Posterior vena cava (tissue), 2 donors: ENCODE measurements at regions not wholly inside any gene's neighbourhood (a gene's known extent, or its start where the extent isn't known, plus 50 kb on each side); places are given as distances from the start of the nearest gene placed in this dataset.

Experiments used
- DNase-seq: peaks from one replicate; pipeline ENCODE4 v3.0.0-alpha.2; 2020; ENCODE audit warnings: low spot score
- intact Hi-C, 2 donors: fragments of 100-400 bp; cut with DNase I; formaldehyde crosslinking; loops; one replicate each; pipeline versions ENCODE4 v1.14.1 to v1.14.2; 2022 to 2023
- donor health status: DM: yes; HTN: yes; CAD: no.
- donor health status: DM: yes; HTN: yes; CAD: no.

DNA sequence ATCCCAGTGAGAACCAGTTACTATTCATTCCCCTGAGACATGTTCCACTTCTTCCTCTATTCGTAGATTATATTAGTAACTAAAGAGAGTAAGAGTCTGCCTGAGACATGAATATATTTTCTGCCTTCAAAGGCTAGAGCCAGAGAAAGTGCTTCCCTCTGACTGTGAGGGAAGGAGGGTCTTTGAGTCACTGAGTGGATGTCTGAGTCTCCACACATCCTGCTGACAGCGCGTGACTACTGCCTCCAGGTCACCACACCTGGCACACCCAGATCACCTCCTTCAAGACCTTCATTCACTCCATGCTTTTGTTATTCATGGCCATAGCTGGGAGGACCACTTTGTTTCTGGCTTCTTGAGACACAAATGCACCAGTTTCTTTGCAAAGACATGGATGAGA lies 135.6 kb downstream of the SOX2 start:
- intact Hi-C loops, result no loop called here
- no peak for DNase-seq

DNA sequence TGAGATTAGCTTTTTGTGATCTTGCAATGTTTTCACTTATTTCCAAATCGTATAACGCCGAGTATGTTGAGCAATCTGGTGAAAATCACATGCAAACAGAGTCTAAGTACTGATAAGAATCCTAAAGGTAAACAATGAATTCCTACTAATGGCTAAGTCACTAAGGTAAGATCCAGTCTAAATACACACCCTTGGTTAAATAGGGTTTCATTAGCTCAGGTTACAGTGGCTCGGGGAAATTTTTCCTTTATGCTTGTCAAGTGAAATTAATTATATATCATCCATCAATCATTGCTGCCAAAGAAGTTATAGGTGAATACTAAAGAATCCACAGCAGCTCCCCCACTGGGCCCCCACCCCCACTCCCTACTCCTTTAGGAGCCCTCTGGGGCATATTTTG lies 139.3 kb downstream of the SOX2 start:
- intact Hi-C loops, result no loop called here
- no peak for DNase-seq

DNA sequence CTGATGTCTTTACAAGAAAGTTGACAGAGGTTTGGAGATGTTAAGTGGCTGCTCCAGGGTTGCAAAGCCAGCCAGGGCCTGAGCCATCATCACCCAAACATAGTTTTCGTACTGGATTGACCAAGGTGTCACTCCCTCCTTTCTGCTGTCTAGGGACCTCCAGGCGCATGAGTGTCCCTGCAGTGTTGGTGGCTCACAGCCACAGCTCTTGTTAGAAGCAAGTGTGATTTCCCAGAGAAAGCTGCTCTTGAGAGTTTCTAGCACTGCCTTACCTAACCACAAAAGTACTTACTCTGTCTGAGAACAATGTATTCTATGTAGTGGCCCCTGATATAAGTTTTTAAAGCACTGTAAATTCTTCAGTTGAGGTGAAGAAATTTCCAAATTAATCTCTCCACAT lies 144.1 kb downstream of the SOX2 start:
- DNase-seq, result no peak
- intact Hi-C loops, result no loop called here

DNA sequence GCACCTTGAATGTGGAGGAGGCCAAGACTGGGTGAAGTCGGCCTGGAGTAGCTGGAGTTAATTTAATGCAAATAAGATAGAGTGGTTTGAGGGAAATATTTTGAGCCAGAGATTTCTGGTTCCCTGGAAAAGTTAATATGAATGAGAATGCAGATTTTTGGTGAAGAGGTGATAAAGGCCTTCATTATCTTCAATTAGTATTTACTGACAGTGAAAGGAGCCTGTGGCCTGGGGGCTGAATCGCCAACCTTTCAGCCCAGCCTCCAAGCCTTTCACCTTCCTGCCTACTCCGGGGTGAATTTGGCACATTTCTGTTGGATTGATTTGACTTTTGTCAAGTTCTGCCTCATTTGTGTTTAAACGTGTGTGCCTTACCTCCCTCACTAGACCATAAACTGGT lies 147.8 kb downstream of the SOX2 start:
- intact Hi-C loops, result no loop called here
- no peak for DNase-seq

DNA sequence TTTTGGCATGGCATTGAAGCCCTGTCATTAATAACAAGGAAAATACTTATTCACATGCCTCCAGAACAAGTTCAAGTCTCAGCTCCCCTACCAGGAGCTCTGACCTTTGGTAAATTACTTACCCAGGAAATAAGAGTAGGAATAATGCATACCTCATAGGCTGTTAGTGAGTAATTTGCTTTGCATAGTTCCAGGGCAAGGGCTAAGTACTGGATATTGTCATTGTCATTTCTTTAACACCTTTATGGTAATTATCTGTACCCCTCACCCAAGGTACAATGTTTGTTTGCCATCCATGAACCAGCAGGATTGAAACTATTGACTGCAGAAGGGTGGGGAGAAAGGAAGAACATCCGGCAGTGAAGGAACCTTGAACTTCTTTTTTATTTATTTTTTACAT lies 148.5 kb downstream of the SOX2 start:
- intact Hi-C loops, result no loop called here
- DNase-seq, result no peak

DNA sequence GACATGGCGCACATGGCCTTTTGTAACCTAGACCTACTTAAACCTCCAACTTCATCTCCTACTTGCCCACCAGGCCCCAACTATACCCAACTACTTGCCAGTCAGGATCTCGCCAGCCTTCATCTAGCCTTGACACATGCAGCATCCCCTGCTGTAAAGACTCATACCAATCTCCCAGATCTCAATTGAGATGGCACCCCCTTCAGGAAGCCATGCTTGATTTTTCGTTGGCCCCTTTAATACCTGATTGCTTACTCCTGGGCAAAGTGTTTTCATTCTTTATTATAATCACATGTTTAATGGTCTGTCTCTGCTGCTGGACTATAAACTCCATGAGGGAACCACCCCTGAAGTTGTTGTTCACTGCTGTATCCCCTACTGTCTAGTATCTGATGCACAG lies 150.8 kb downstream of the SOX2 start:
- DNase-seq, result no peak
- intact Hi-C loops, result no loop called here

DNA sequence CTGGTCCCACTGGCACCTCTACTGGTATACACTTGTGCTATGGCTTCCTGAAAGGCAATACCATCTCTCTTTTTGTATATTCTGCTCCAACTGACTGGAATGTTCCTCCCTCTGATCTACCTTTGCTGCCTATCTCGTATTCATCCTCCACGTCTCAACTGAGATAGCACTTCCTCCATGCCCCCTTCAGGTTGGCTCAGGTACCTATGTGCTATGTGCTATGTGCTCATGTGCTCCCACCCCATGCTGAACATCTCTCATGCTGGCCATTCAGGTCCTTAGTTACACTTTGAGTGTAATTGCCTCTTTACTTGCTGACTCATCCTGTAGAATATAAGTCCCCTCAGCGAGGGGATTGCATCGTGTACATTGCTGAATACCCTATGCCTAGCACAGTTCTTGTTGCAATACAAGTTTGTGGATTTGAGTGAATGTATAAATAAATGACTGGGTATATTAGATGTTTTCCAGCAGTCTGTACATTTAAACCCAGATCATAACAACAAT lies 156.9 kb downstream of the SOX2 start:
- intact Hi-C loops, result no loop called here

DNA sequence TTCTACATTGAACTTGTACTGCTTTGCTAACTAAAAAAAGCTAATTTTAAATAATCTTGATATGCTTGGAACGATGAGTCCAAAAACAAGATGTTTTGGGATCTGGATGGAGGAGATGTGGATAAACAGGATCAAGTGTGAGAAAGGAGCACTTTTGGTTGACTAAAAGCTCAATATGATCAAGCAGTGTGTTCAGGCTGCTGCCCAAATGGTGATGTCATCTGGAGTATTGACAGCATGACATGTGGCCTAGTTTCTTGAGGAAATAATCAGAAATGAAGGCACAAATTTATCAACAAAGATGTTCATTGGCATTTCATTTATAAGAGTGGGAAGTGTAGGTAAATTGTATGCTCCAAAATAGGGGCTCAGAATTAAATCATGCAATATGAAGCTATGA lies 161.2 kb downstream of the SOX2 start:
- intact Hi-C loops, result no loop called here
- no peak for DNase-seq

More for the DNA sequence above, 156.9 kb downstream of the SOX2 start:
- no peak for DNase-seq

DNA sequence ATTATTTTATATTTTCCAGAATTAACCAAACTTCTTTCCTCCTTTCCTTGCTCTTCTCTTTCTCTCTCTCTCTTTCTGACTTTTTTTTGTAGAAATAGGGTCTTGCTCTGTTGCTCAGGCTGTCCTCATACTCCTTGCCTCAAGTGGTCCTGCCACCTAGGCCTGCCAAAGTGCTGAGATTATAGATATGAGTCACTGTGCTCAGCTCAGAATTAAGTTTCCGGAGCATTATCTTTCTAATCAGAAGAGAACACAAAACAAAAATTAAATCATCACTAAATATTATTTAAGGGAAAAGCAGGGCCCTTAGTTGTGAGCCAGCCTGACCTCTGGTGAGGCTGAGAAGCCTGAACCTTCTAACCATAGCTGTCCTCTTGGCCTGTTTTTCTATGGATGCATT lies 168.2 kb downstream of the SOX2 start:
- intact Hi-C loops, result no loop called here
- DNase-seq, result no peak

DNA sequence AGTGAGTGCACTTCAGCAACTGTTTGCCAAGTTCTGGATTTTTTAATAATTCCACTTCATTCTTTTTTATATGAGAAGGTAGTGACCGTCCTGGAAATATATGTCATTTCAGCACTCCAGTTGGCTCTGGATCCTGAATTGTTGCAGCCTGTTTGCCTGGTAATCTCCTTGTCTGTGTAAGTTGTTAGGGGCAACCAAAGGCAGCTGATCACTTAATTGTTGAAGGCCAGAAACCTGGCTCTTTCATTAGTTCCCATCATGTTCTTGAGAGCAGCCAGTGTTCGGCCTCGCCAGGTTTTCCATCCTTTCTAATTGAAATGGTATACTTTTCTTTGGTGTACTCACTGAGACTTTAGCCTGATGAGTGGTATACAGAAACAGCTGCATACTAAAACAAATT lies 168.6 kb downstream of the SOX2 start:
- no peak for DNase-seq
- intact Hi-C loops, result no loop called here

DNA sequence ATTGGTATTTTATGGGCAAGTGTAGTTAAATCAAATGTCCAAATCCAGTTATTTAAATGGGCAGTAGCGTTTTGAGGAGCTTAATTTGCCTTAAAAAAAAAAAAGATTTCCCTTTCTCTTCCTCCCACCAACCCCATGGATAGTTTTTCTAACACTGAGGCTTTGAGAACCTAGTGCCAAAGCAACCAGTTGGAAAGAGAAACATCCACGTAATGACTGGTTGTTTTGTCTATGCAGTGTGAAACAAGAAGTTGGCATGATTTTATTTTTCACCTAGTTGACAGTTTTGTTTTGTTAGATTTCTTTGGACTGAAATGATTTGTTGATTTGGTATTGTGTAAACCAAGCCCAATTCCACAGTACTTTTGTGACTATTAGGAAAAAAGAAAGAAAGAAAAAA lies 170.0 kb downstream of the SOX2 start:
- no peak for DNase-seq
- intact Hi-C loops, result no loop called here

DNA sequence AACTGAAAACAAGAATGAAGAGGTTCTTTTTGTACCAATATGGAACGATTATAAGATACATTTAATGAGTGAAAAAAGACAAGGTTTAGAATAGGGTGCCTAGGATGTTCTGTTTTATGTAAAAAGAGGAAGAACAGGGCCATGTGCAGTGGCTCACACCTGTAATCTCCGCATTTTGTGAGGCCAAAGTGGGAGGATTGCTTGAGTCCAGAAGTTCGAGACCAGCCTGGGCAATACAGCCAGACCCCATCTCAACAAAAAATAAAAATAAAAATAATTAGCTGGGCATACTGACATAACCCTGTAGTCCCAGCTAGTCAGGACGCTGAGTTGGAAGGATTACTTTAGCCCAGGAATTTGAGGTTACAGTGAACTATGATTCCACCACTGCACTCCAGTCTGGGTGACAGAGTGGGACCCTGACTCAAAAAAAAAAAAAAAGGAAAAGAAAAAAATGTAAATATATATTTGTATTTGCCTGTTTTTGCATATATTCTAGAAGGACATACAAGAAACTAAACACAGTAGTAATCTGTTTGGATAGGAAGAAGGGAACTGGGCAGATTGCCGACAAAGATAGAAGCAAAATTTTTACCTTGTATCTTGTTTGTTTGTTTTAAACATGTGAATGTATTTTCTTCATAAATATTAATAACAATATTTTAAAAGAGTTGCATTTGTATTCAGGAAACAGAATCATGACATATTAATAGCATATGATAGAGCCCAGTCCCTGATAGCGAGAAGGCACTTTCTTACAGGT lies 174.3 kb downstream of the SOX2 start:
- no peak for DNase-seq
- intact Hi-C loops, result no loop called here

DNA sequence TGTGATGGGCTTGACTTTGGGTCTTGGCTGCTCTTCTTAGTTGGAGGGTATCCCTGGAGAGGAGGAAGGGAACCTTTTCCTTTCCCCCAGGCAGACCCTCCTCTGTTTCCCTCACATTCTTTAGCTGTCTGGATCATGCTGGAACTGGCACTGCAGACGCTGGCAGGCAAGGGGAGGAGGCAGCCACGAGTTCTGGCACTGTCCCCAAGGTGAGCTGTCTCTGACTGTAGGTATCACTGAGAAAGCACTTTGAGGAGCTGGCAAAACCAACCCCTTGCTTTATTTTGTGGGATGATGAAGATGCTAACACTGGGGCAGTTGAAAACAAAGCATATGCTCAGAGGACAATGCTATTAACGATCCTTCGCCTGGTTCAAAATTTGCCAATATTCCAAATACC lies 175.0 kb downstream of the SOX2 start:
- intact Hi-C loops, result no loop called here
- no peak for DNase-seq

DNA sequence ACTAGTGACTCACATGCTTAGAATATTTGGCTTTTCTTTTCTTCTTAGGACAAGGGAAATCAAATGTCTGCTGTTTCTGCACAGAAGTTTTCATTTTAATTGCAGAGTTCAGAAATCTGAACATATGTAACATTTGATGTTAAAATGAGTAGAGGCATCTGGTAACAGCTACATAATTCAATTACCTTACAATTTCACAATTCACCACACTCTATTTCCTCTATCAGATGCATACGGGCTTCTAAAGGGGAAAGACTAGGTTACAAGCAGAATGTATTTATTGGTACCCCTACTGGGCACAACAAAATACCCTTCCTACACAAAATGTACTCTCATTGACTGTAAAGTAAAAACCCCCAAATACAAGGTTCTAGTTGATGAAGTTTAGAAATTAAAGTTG lies 176.0 kb downstream of the SOX2 start:
- intact Hi-C loops, result no loop called here
- DNase-seq, result no peak

DNA sequence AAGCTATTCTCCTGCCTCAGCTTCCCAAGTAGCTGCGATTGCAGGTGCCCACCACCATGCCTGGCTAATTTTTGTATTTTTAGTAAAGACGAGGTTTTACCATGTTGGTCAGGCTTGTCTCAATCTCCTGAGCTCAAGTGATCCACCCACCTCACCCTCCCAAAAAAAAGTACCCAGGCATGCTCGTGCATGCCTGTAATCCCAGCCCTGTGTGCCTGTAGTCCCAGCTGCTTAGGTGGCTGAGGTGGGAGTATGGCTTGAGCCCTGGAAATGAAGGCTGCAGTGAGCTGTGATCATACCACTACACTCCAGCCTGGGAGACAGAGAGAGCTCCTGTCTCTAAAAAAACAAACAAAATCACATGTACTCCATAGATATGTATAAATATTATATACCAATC lies 176.5 kb downstream of the SOX2 start:
- intact Hi-C loops, result no loop called here

DNA sequence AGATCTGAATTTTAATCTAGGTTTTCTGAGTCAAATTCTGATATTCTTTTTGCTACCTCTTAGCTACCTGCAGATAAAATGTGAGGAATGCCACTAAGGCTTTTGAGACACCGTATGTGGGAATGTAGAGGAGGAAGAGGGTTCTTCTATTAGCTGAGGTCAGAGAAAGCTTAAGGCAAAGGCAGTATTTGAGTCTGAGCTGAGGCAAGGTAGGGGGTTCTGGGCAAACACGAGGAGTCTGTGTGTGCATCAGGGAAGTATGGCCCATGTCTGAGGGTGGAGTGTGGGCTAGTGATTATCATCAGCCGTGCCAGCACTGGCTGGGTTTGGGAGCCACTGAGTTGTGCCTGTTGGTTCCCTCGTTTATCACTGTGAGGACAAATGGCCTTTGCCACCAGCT lies 181.1 kb downstream of the SOX2 start:
- intact Hi-C loops, result no loop called here
- no peak for DNase-seq

More for the DNA sequence above, 176.5 kb downstream of the SOX2 start:
- DNase-seq, result no peak

DNA sequence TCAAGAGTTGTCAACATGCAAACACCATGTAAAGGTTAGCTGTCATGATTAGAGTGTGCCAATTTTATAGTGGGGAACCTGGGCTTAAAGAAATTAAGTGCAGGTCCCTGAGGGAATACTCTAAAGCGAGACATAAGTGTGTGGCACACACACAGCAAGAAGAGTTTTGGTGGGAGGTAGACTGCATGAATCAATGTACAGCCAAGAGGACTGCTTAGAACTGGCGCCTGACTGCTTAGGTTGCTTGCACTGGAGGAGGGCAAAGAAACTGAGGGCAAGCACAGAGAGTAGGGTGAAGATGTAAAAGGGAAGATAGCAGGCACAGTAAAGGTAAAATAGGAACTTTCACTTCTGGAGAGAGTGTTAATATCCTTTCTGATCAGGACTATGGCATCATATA lies 184.9 kb downstream of the SOX2 start:
- intact Hi-C loops, result no loop called here
- DNase-seq, result no peak

DNA sequence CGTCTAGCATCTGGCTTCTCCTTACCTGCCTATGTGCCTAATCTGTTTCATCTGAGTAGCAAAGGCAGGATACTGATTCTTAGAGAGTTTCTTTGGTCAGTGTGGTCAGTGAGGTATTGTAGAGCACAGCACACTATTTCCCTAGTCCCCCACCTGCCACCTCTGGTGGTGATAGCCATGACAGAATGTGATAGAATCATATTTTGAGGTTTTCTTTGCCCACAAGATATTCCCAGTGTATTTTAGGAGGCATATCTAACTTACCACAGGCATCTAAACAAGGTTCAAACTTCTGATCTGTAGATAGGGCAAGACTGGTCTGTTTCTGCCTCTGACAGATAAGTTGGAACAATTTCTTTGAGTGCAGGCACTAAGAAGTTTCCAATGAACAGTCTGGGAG lies 188.0 kb downstream of the SOX2 start:
- no peak for DNase-seq
- intact Hi-C loops, result no loop called here

DNA sequence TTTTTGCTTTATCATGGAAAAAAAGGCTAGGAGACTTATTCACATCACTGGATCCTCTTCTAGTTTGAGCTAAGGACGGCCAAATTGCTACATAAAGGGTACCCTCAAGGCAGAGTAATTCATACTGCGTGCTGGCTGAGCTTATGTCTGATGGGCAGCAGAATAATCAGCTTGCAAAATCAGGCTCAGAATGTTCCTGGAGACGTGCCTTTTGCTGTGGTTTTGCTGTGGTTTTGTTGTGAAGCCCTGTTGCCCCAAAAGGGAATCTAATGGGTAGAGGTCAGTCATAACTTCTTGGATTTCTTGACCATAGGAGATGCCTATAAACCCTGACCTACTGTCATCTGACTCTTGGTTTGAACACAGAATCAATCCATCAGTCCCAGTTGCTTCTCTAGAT lies 189.9 kb downstream of the SOX2 start:
- DNase-seq, result no peak
- intact Hi-C loops, result no loop called here

DNA sequence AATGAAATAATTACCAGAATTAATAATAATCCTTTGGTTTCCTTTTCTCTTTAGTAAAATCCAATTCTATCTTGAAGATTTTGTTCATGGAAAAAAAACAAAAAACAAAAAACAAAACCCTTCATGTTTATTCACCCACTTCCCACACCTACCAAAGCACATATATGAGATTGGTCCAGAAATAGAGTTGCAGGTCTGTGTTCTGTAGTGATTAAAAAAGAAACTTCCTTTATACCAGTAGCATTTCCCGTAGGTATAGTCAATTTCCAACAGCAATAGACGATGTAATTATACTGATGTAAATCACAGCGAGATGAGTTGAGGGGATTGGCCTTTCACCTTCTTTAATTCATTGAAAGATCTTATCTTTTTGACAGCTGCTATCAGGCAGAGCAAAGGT lies 194.6 kb downstream of the SOX2 start:
- intact Hi-C loops, result no loop called here

DNA sequence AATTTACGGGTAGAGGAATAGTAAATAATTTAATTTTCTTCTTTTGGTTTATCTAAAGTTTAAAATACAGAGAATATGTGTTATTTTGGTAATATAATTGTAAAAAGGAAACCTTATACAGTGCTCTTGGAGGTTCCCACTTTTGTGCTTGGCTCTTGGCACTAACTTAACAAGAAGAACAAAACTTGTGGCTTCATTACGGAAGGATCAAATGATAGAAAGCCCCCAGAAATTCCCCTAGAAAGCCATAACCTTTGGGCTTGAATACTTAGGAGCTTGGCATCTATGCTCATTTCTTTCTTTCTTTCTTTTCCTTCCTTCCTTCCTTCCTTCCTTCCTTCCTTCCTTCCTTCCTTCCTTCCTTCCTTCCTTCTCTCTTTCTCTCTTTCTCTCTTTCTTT lies 197.5 kb downstream of the SOX2 start:
- intact Hi-C loops, result no loop called here

More for the DNA sequence above, 194.6 kb downstream of the SOX2 start:
- no peak for DNase-seq

DNA sequence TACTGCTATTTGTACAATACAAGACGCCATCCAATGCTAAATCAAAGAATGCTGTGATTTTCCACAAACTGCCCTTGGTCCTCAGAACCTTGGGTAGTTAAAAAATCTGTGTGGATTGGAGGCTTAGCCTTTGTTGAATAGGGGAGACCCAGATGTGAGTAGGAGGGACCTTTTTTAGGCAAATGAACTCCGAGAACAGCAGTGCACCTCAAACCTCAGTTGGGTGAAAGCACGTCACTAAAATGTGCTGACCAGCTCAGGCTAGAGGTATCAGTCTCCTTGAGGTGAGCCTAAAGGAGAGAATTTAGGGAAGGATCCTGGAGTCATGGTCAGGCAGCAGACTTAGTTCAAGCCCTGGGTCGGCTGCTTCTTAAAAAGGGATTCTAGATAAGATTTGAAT lies 200.7 kb downstream of the SOX2 start:
- no peak for DNase-seq
- intact Hi-C loops, result no loop called here

More for the DNA sequence above, 197.5 kb downstream of the SOX2 start:
- DNase-seq, result no peak
